GM12874 (cell line): ENCODE measurements at regions not wholly inside any gene's neighbourhood (a gene's known extent, or its start where the extent isn't known, plus 50 kb on each side); places are given as distances from the start of the nearest gene placed in this dataset.

ENCODE experiments used
- CTCF ChIP-seq: IDR thresholded peaks from 2 replicates; pipeline ENCODE4 v1.5.1; 2011; ENCODE audit warnings: low read depth, mild to moderate bottlenecking, control low read depth, low read length, moderate library complexity; ENCODE audit not compliant: insufficient read depth

- TF ChIP-seq CTCF, result no peak
Measured at GRCh38 chr5:175146733-175147132, 297.2 kb downstream of the DRD1 start.

- TF ChIP-seq CTCF, result no peak
Measured at GRCh38 chr5:175141421-175141820, 302.6 kb downstream of the DRD1 start.

- no peak for TF ChIP-seq CTCF
Measured at GRCh38 chr5:175133185-175133584, 310.8 kb downstream of the DRD1 start.

GRCh38 chr5:175131432-175131831 lies 312.6 kb downstream of the DRD1 start:
- no peak for TF ChIP-seq CTCF

GRCh38 chr5:175129619-175130018 lies 314.4 kb downstream of the DRD1 start:
- TF ChIP-seq CTCF, result no peak

GRCh38 chr5:175129121-175129520 lies 314.9 kb downstream of the DRD1 start:
- no peak for TF ChIP-seq CTCF

- TF ChIP-seq CTCF, result no peak
Measured at GRCh38 chr5:175124821-175125220, 319.2 kb downstream of the DRD1 start.
